Brain microvascular endothelial cell (primary cell): ENCODE measurements at regions not wholly inside any gene's neighbourhood (a gene's known extent, or its start where the extent isn't known, plus 50 kb on each side); places are given as distances from the start of the nearest gene placed in this dataset.

ENCODE experiments used
- DNase-seq: peaks from one replicate; pipeline ENCODE4 v3.0.0-alpha.2; 2020
- H3K27ac ChIP-seq: fragments of 250-450 bp; sonication (Bioruptor Pico); 2 replicates; pipeline ENCODE4 v1.5.1; 2020; ENCODE audit warnings: mild to moderate bottlenecking, moderate library complexity
- H3K27me3 ChIP-seq: fragments of 250-450 bp; sonication (Bioruptor Pico); replicated peaks from 2 replicates; pipeline ENCODE4 v1.5.1; 2020; ENCODE audit warnings: mild to moderate bottlenecking
- H3K36me3 ChIP-seq: fragments of 250-450 bp; sonication (Bioruptor Pico); replicated peaks from 2 replicates; pipeline ENCODE4 v1.5.1; 2020; ENCODE audit warnings: mild to moderate bottlenecking
- H3K4me3 ChIP-seq: 2 replicates; pipeline ENCODE4 v1.5.1; 2011; ENCODE audit warnings: low read depth, mild to moderate bottlenecking, control low read depth, low read length, moderate library complexity
- CTCF ChIP-seq: IDR thresholded peaks from 2 replicates; pipeline ENCODE4 v1.5.1; 2011; ENCODE audit warnings: low read depth, mild to moderate bottlenecking, moderate library complexity, low read length, control low read depth, inconsistent platforms; ENCODE audit errors: missing control alignments
- in situ Hi-C: cut with HindIII; loops from 2 replicates; pipeline ENCODE4 v1.10.0; 2017; ENCODE audit warnings: low sequenced_read_pairs, low pct_ligation_motif_present

- Histone ChIP-seq H3K27ac (no peak overlapping the region), H3K27me3 (no peaks in the 10 kb centered on the region), H3K36me3 (no peaks in the 10 kb centered on the region), H3K4me3 (no peak overlapping the region)
- peak; percentile 41 for DNase-seq
- in situ Hi-C loops: no loop called here
- peak; percentile 100 for TF ChIP-seq CTCF
Measured at GRCh38 chr5:100430268-100431195, 104.6 kb upstream of the FAM174A start.

GRCh38 chr5:100424787-100425186, 110.4 kb upstream of the FAM174A start:
- Histone ChIP-seq H3K4me3 (no peak overlapping the region), H3K27ac (no peak overlapping the region), H3K27me3 (no peaks in the 10 kb centered on the region), H3K36me3 (no peaks in the 10 kb centered on the region)
- in situ Hi-C loops: no loop called here
- TF ChIP-seq CTCF: no peak
- DNase-seq: peak; percentile 7

GRCh38 chr5:100424017-100424416, 111.2 kb upstream of the FAM174A start:
- in situ Hi-C loops: no loop called here
- no peaks in the 10 kb centered on the region for H3K36me3 ChIP-seq
- no peaks in the 10 kb centered on the region for H3K27me3 ChIP-seq
- DNase-seq: peak; percentile 60
- H3K4me3 ChIP-seq: no peak overlapping the region
- no peak for TF ChIP-seq CTCF
- no peak overlapping the region for H3K27ac ChIP-seq

- H3K36me3 ChIP-seq: no peaks in the 10 kb centered on the region
- H3K27ac ChIP-seq: peak overlapping the region; percentile 49
- in situ Hi-C loops: no loop called here
- no peak for DNase-seq
- no peak overlapping the region for H3K4me3 ChIP-seq
- TF ChIP-seq CTCF: no peak
- no peaks in the 10 kb centered on the region for H3K27me3 ChIP-seq
Measured at GRCh38 chr5:100423330-100423729, 111.8 kb upstream of the FAM174A start.

GRCh38 chr5:100421360-100421759, 113.8 kb upstream of the FAM174A start:
- no peak for TF ChIP-seq CTCF
- no peaks in the 10 kb centered on the region for H3K27me3 ChIP-seq
- H3K27ac ChIP-seq: no peak overlapping the region
- no peak for DNase-seq
- H3K36me3 ChIP-seq: no peaks in the 10 kb centered on the region
- in situ Hi-C loops: no loop called here
- no peak overlapping the region for H3K4me3 ChIP-seq
